ENCODE measurements at regions not wholly inside any gene's neighbourhood (a gene's known extent, or its start where the extent isn't known, plus 50 kb on each side); places are given as distances from the start of the nearest gene placed in this dataset.

- TF ChIP-seq CTCF (conservative IDR thresholded peaks at IDR 0.05; ENCODE audit: low read length), result no peak
- TF ChIP-seq EZH2phosphoT487 (IDR thresholded peaks at IDR 0.05; ENCODE audit: borderline replicate concordance), result no peak
These were observed 102.0 kb upstream of the FUT8 start for GRCh38 chr14:65310568-65310967.
